AG04449 (cell line): ENCODE measurements at regions not wholly inside any gene's neighbourhood (a gene's known extent, or its start where the extent isn't known, plus 50 kb on each side); places are given as distances from the start of the nearest gene placed in this dataset.

Experiments used
- CTCF ChIA-PET: fragments of 350-600 bp; formaldehyde crosslinking; extraction: SDS; loops from one replicate; lab custom pipeline; 2021; ENCODE audit warnings: antibody characterized with exemption; lab: Yijun Ruan, JAX
- POLR2A ChIA-PET: fragments of 400-600, 350-600 bp; formaldehyde crosslinking; extraction: SDS; loops from one replicate; lab custom pipeline; 2020; ENCODE audit warnings: antibody characterized with exemption, inconsistent platforms; lab: Yijun Ruan, JAX
- DNase-seq: peaks from one replicate; pipeline ENCODE4 v3.0.0-alpha.2; 2010; ENCODE audit warnings: low read depth, low spot score
- H3K4me3 ChIP-seq: 2 replicates; pipeline ENCODE4 v1.5.1; 2011; ENCODE audit warnings: low read depth, mild to moderate bottlenecking, control low read depth, low read length
- CTCF ChIP-seq: IDR thresholded peaks from one replicate; pipeline ENCODE4 v1.5.1; 2011; ENCODE audit warnings: mild to moderate bottlenecking, moderate library complexity, low read length, control low read depth, inconsistent platforms; ENCODE audit not compliant: insufficient read depth; ENCODE audit errors: missing control alignments

DNA sequence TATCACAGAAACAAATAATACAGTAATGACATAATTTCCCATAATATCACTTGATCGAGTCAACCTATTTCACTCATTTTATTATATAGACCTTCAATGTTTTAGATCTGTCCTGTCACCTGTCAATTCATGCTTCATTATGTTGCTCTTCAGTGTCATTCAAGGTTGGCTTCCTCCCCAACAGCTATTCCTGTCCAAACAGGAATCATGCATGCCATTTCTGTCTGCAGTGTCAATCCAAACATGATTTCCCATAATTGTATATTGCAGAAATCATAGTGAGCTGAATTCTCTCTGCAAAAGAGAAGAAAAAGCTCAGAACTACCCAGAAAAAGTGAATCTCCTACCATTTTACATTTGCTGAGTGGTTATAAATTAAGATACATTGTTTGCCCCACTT lies 628.6 kb downstream of the NR4A2 start:
- TF ChIP-seq CTCF, result no peak
- POLR2A ChIA-PET, result no interaction called here
- no peak for DNase-seq
- CTCF ChIA-PET, result no interaction called here
- no peak overlapping the region for H3K4me3 ChIP-seq

- no peak for TF ChIP-seq CTCF
- POLR2A ChIA-PET, result no interaction called here
Measured at GRCh38 chr2:155703048-155703447, 629.5 kb downstream of the NR4A2 start.

DNA sequence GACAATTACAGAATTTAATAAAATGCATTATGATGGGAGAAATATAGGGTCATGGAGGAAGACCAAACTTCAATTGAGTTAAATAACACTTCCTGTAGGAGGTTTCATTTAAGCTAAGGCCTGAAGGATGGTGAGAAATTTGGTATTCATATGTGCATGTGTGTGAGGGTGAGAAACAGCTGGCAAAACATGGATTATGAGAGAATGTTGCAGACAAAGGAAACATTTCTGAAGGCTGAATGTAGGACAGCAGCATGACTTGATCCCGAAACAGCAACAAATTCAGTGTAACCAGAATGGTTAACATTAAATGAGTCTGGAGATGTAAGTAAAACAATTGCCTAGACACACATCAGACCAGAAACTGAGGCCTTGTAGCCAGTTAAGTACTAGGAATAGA lies 630.8 kb downstream of the NR4A2 start:
- DNase-seq, result no peak
- no peak overlapping the region for H3K4me3 ChIP-seq
- ChIA-PET POLR2A (no interaction called here), CTCF (no interaction called here)
- TF ChIP-seq CTCF, result no peak

More at GRCh38 chr2:155703048-155703447, 629.5 kb downstream of the NR4A2 start:
- CTCF ChIA-PET, result no interaction called here
- H3K4me3 ChIP-seq, result no peak overlapping the region
- DNase-seq, result no peak

- TF ChIP-seq CTCF, result no peak
- H3K4me3 ChIP-seq, result no peak overlapping the region
- POLR2A ChIA-PET, result no interaction called here
- DNase-seq, result no peak
- CTCF ChIA-PET, result no interaction called here
Measured at GRCh38 chr2:155696571-155696970, 636.0 kb downstream of the NR4A2 start.

GRCh38 chr2:155695505-155695904 lies 637.0 kb downstream of the NR4A2 start:
- ChIA-PET POLR2A (no interaction called here), CTCF (no interaction called here)
- TF ChIP-seq CTCF, result no peak
- no peak for DNase-seq
- H3K4me3 ChIP-seq, result no peak overlapping the region

- ChIA-PET POLR2A (no interaction called here), CTCF (no interaction called here)
- DNase-seq, result no peak
- TF ChIP-seq CTCF, result no peak
- no peak overlapping the region for H3K4me3 ChIP-seq
Measured at GRCh38 chr2:155692856-155693255, 639.7 kb downstream of the NR4A2 start.

- TF ChIP-seq CTCF, result no peak
- CTCF ChIA-PET, result no interaction called here
- POLR2A ChIA-PET, result no interaction called here
- DNase-seq, result no peak
- no peak overlapping the region for H3K4me3 ChIP-seq
Measured at GRCh38 chr2:155692106-155692505, 640.4 kb downstream of the NR4A2 start.
